Fibroblast of pulmonary artery (primary cell): ENCODE measurements at regions not wholly inside any gene's neighbourhood (a gene's known extent, or its start where the extent isn't known, plus 50 kb on each side); places are given as distances from the start of the nearest gene placed in this dataset.

Experiments
- DNase-seq: peaks from one replicate; pipeline ENCODE4 v3.0.0-alpha.2; 2010; ENCODE audit warnings: low read depth
- H3K4me3 ChIP-seq: replicated peaks from 2 replicates; pipeline ENCODE4 v1.5.1; 2011; ENCODE audit warnings: low read depth, mild to moderate bottlenecking, control low read depth, low read length, moderate library complexity
- TF ChIP-seq, protein P1 (sequence below): IDR thresholded peaks from 2 replicates; pipeline ENCODE4 v1.5.1; 2011; ENCODE audit warnings: mild to moderate bottlenecking, control low read depth, low read length, inconsistent platforms; ENCODE audit errors: missing control alignments

DNA sequence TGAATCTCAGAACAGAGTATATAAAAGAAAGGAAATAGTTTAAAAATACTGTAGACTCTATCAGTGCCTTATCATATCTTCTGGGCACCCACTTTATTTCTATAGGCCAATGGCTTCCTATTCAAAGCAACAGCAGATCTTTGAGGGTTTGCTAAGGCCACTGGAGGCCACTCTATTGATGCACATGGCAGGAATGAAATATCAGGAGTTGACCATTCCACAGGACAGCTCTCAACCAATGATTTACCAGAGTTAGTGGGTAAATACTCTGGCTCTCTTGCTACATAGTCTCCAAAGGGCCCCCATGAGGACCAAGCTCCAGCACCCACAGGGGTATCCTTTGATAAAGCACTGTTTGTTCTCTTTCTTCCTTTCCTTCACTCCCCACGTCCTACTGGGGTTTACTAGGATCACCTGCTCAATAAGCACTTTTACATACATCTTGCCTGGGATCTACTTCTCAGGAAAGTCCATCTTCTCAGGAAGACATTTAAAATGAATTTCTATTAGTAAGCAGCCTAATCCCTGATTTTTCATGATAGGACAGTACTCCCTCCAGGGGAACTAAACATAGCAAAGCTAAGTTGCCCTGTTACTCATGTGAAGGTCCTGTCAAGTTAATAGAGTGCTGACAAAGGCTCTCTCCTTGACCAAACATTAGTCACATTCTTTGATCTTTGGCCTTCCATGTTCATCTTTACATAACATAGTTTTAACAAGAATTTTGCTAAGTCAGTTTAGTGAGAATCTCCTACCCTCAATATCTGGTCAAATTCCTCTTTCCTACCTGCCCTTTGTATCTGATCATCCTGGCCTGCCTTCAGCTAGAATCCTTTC lies 459.7 kb downstream of the GRXCR1 start:
- TF ChIP-seq, protein P1, sequence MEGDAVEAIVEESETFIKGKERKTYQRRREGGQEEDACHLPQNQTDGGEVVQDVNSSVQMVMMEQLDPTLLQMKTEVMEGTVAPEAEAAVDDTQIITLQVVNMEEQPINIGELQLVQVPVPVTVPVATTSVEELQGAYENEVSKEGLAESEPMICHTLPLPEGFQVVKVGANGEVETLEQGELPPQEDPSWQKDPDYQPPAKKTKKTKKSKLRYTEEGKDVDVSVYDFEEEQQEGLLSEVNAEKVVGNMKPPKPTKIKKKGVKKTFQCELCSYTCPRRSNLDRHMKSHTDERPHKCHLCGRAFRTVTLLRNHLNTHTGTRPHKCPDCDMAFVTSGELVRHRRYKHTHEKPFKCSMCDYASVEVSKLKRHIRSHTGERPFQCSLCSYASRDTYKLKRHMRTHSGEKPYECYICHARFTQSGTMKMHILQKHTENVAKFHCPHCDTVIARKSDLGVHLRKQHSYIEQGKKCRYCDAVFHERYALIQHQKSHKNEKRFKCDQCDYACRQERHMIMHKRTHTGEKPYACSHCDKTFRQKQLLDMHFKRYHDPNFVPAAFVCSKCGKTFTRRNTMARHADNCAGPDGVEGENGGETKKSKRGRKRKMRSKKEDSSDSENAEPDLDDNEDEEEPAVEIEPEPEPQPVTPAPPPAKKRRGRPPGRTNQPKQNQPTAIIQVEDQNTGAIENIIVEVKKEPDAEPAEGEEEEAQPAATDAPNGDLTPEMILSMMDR = no peak

DNA sequence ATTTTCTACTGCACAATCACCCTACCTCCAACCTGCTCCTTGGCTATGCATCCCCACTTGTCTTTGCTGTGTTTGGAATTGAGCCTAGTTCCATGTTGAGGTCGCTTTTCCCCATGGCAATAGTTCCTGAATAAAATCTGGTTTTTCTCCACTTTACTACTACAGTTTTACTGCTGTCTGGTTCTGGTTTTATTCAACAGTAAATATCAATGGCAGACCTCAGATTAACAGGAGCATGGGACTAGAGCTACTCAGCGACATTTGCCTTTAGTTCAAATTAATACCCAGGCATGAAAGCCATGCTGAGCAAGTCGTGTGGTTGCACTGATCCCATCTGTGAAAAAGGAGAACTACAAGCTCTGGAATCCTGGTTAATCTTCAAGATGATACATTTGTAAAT lies 460.3 kb downstream of the GRXCR1 start:
- no peak overlapping the region for H3K4me3 ChIP-seq
- no peak for DNase-seq
- TF ChIP-seq, protein P1 = no peak

More for the DNA sequence above, 459.7 kb downstream of the GRXCR1 start:
- H3K4me3 ChIP-seq = no peak overlapping the region
- no peak for DNase-seq

DNA sequence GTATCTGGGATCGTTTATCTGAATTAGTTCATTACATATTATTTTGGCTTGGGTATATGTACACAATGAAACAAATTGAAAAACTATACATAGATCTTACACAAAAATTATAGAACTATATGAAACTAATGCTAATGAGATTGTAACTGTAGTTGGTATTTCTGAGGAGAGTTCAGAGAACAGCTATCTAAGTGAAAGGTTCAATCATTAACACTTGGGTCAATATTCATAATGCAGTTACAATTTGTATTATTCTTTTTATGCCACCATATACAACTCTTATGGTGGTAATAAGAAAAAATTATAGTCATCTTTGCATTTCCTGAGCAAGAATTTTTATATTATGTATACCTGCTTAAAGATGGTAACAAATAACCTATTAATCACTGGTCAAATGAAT lies 461.0 kb downstream of the GRXCR1 start:
- H3K4me3 ChIP-seq = no peak overlapping the region
- no peak for DNase-seq
- TF ChIP-seq, protein P1 = no peak

DNA sequence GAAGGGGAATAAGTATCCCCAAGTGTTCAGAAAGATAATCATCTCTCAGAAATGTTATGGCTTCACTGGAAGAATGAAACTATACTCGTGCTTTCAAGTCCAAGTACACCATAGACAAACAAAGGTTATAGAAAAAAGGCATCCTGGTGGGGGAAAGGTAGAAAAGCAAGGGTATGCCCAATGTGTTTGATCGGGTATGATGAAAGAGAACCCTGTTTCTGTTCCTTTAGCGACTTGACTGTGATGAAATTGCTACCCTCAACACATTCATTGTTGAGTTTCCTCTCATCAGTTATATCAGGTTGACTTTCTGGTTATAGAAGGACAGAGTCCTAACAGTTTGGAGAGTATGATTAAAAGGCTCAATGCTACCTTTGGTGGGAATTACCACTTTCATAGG lies 464.3 kb downstream of the GRXCR1 start:
- no peak for DNase-seq
- TF ChIP-seq, protein P1 = no peak
- no peak overlapping the region for H3K4me3 ChIP-seq

DNA sequence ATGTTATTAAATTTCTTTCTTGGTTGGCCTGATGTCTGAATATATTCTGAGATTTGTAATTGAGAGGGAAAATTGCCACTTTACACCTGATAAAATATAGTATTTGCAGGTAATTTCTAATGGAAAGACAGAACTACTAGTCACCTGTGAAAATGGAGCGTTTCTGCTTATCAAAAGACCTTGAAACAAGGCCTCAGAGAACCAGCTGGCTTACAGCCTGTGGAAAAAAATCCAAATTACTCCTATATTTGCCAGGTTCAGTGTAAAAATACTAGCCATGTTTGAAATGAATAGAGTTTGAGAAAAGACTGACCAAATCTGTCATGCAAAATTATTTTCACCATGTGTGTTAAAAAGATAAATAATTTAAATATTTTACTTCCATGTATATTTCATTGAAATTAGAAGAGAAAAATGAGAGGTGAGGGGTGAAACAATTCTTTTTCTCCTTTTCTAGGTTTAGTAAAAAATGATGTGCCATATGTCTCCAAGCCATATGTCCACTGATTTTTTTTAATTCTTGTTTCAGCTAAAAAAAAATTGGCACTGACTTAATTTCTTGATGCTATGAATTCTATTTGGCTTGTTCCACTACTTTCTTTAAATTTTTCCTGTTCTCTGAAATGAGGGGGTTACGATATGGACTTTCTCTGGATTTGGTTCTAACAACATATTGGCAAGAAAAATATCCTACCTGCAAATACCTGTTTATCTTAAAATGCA lies 464.9 kb downstream of the GRXCR1 start:
- no peak for DNase-seq

DNA sequence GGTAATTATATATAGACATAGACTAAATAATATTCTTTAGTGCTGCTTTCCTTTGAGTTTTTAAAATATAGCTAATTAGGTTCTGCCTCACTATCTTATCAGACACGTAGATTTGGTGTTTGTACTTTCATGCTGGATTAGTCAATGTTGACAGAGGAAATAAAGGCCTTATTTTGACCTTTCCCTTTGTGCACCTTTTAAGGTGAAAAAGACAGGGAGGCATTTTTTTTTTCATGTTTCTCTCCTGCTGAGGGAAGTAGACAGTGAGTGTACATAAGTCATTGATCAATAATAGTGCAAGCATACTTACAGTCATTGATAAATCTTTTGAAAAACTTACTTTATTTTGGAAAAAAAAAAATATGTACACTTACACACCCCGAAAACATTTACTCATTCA lies 467.8 kb downstream of the GRXCR1 start:
- no peak for DNase-seq
- TF ChIP-seq, protein P1 = no peak
- no peak overlapping the region for H3K4me3 ChIP-seq

More for the DNA sequence above, 464.9 kb downstream of the GRXCR1 start:
- TF ChIP-seq, protein P1 = no peak
- H3K4me3 ChIP-seq = no peak overlapping the region
